Neural cell (in vitro differentiated cells): ENCODE measurements at regions not wholly inside any gene's neighbourhood (a gene's known extent, or its start where the extent isn't known, plus 50 kb on each side); places are given as distances from the start of the nearest gene placed in this dataset.

Source experiments
- H2AFZ ChIP-seq: fragments of 200-600, 300-800 bp; sonication (generic), shearing (Covaris generic); 2 replicates; pipeline ENCODE4 v1.6.0; 2014; ENCODE audit warnings: low read depth, mild to moderate bottlenecking, antibody characterized with exemption, low read length, moderate library complexity
- H3F3A ChIP-seq: fragments of 200-600 bp; shearing (Covaris generic); 2 replicates; pipeline ENCODE4 v1.6.1; 2016; ENCODE audit warnings: mild to moderate bottlenecking, moderate library complexity, mixed read lengths, antibody characterized with exemption, low read length; ENCODE audit not compliant: insufficient read depth, poor library complexity, severe bottlenecking
- H3K27ac ChIP-seq: fragments of 200-600, 300-800 bp; sonication (generic), shearing (Covaris generic); 2 replicates; pipeline ENCODE4 v1.5.1; 2014; ENCODE audit warnings: mild to moderate bottlenecking, low read length, moderate library complexity
- H3K27me3 ChIP-seq: fragments of 300-800, 200-600 bp; sonication (generic), shearing (Covaris generic); 2 replicates; pipeline ENCODE4 v1.6.0; 2014; ENCODE audit warnings: mild to moderate bottlenecking, low read depth, low read length, moderate library complexity; ENCODE audit not compliant: insufficient read depth
- H3K36me3 ChIP-seq: fragments of 300-800, 200-600 bp; sonication (generic), shearing (Covaris generic); 2 replicates; pipeline ENCODE4 v1.5.1; 2014; ENCODE audit warnings: mild to moderate bottlenecking, antibody characterized with exemption, low read length, moderate library complexity; ENCODE audit not compliant: insufficient read depth
- H3K4me2 ChIP-seq: fragments of 300-800, 200-600 bp; sonication (generic), shearing (Covaris generic); 2 replicates; pipeline ENCODE4 v1.6.0; 2014; ENCODE audit warnings: mild to moderate bottlenecking, low read length
- H3K4me3 ChIP-seq: fragments of 300-800, 200-600 bp; sonication (generic), shearing (Covaris generic); 2 replicates; pipeline ENCODE4 v1.5.1; 2014; ENCODE audit warnings: mild to moderate bottlenecking, low read length, moderate library complexity
- H3K79me2 ChIP-seq: fragments of 200-600 bp; shearing (Covaris generic); replicated peaks from 2 replicates; pipeline ENCODE4 v1.6.0; 2014; ENCODE audit warnings: mild to moderate bottlenecking, low read length, moderate library complexity; ENCODE audit not compliant: insufficient read depth
- H3K9ac ChIP-seq: fragments of 300-800, 200-600 bp; sonication (generic), shearing (Covaris generic); 2 replicates; pipeline ENCODE4 v1.6.1; 2016; ENCODE audit warnings: mild to moderate bottlenecking, low read length, mixed read lengths
- H3K9me2 ChIP-seq: fragments of 200-600 bp; shearing (Covaris generic); 2 replicates; pipeline ENCODE4 v1.6.1; 2016; ENCODE audit warnings: mild to moderate bottlenecking, low read length, mixed read lengths; ENCODE audit not compliant: insufficient read depth
- H3K9me3 ChIP-seq: fragments of 200-600, 300-800 bp; sonication (generic), shearing (Covaris generic); 2 replicates; pipeline ENCODE4 v1.6.1; 2016; ENCODE audit warnings: mild to moderate bottlenecking, mixed run types, low read length, moderate library complexity, mixed read lengths
- H4K20me1 ChIP-seq: fragments of 200-600 bp; shearing (Covaris generic); 2 replicates; pipeline ENCODE4 v1.6.1; 2016; ENCODE audit warnings: mild to moderate bottlenecking, mixed run types; ENCODE audit not compliant: insufficient read depth
- EP300 ChIP-seq: fragments of 450-650 bp; conservative IDR thresholded peaks from 2 replicates; pipeline ENCODE4 v1.6.1; 2014; ENCODE audit warnings: antibody characterized with exemption, mild to moderate bottlenecking, moderate library complexity; ENCODE audit not compliant: poor library complexity, severe bottlenecking
- EZH2 ChIP-seq: fragments of 200-600, 300-800 bp; shearing (Covaris generic), sonication (generic); IDR thresholded peaks from 2 replicates; pipeline ENCODE4 v1.6.1; 2014; ENCODE audit warnings: antibody characterized with exemption, low read length, borderline replicate concordance, mild to moderate bottlenecking; ENCODE audit not compliant: insufficient read depth, poor library complexity, severe bottlenecking
- MXI1 ChIP-seq: fragments of 450-650 bp; conservative IDR thresholded peaks from 2 replicates; pipeline ENCODE4 v1.6.1; 2014; ENCODE audit warnings: antibody characterized with exemption, mild to moderate bottlenecking; ENCODE audit not compliant: poor library complexity, severe bottlenecking
- POLR2AphosphoS5 ChIP-seq: IDR thresholded peaks from 2 replicates; pipeline ENCODE4 v1.6.1; 2012
- RAD21 ChIP-seq: fragments of 450-650 bp; conservative IDR thresholded peaks from 2 replicates; pipeline ENCODE4 v1.6.1; 2014; ENCODE audit warnings: antibody characterized with exemption, mild to moderate bottlenecking, moderate library complexity
- SMC3 ChIP-seq: fragments of 450-650 bp; conservative IDR thresholded peaks from 2 replicates; pipeline ENCODE4 v1.6.1; 2014; ENCODE audit warnings: antibody characterized with exemption, mild to moderate bottlenecking, moderate library complexity; ENCODE audit not compliant: poor library complexity
- TAF1 ChIP-seq: IDR thresholded peaks from 2 replicates; pipeline ENCODE4 v1.6.1; 2012; ENCODE audit warnings: low read depth
- TF ChIP-seq, protein P1 (sequence below): fragments of 450-650 bp; IDR thresholded peaks from 2 replicates; pipeline ENCODE4 v1.5.1; 2014; ENCODE audit warnings: antibody characterized with exemption, mild to moderate bottlenecking, moderate library complexity; ENCODE audit not compliant: poor library complexity, severe bottlenecking
- TF ChIP-seq, protein P2 (sequence below): IDR thresholded peaks from 2 replicates; pipeline ENCODE4 v1.6.1; 2012; ENCODE audit warnings: borderline replicate concordance

- Histone ChIP-seq H3K27me3 (no peaks in the 10 kb centered on the region), H4K20me1 (no peaks in the 10 kb centered on the region), H3K9me3 (no peaks in the 10 kb centered on the region), H2AFZ (no peak overlapping the region), H3K9me2 (no peaks in the 10 kb centered on the region), H3K27ac (no peak overlapping the region), H3F3A (no peaks in the 10 kb centered on the region), H3K4me3 (no peak overlapping the region), H3K36me3 (no peaks in the 10 kb centered on the region), H3K9ac (no peak overlapping the region), H3K79me2 (no peaks in the 10 kb centered on the region), H3K4me2 (no peak overlapping the region)
- TF ChIP-seq RAD21 = no peak
Observed at GRCh38 chr5:124951105-124951504, 204.7 kb upstream of the ZNF608 start.

DNA sequence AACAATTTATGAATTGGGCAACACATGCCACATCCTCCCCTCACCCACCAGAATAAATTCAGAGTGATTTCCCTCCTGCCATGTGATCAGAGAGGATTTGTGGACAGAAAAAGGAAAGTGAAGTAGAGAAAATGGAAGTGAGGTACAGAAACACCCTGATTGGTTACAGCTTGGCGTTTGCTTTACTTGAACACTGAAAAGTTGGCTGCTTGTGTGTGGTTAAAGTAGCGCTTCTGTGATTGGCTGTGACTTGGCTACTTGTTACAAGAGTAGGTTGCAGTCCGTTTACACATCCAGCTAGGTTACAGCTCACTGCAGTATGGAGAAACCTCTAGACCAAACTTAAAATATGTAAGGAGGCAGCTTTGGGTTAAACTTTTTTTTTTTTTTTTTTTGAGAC is 205.2 kb upstream of the ZNF608 start:
- Histone ChIP-seq H4K20me1 (no peaks in the 10 kb centered on the region), H2AFZ (no peak overlapping the region), H3F3A (no peaks in the 10 kb centered on the region)

DNA sequence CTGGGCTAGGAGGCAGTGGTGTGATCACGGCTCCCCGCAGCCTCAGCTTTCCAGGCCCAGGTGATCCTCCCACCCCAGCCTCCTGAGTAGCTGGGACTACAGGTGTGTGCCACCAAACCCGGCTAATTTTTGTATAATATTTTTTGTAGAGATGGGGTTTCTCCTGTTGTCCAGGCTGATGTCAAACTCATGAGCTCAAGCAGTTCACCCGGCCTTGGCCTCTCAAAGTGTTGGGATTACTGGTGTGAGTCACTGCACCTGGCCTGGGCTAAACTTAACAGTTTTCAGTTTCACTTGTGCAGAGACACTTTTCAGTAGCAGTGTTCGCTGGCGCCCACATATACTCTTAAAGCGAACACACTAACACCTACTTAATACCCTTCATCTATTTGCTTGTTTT is 205.6 kb upstream of the ZNF608 start:
- Histone ChIP-seq H3K27me3 (no peaks in the 10 kb centered on the region), H3K9me3 (no peaks in the 10 kb centered on the region), H3K79me2 (no peaks in the 10 kb centered on the region), H4K20me1 (no peaks in the 10 kb centered on the region), H3K9ac (no peak overlapping the region), H3K9me2 (no peaks in the 10 kb centered on the region), H3K4me3 (no peak overlapping the region), H3K36me3 (no peaks in the 10 kb centered on the region), H3F3A (no peaks in the 10 kb centered on the region), H3K4me2 (no peak overlapping the region), H3K27ac (no peak overlapping the region), H2AFZ (no peak overlapping the region)
- TF ChIP-seq TAF1 (no peak), SMC3 (no peak), MXI1 (no peak), EP300 (no peak), POLR2AphosphoS5 (no peak), RAD21 (no peak)
- TF ChIP-seq, protein P1, sequence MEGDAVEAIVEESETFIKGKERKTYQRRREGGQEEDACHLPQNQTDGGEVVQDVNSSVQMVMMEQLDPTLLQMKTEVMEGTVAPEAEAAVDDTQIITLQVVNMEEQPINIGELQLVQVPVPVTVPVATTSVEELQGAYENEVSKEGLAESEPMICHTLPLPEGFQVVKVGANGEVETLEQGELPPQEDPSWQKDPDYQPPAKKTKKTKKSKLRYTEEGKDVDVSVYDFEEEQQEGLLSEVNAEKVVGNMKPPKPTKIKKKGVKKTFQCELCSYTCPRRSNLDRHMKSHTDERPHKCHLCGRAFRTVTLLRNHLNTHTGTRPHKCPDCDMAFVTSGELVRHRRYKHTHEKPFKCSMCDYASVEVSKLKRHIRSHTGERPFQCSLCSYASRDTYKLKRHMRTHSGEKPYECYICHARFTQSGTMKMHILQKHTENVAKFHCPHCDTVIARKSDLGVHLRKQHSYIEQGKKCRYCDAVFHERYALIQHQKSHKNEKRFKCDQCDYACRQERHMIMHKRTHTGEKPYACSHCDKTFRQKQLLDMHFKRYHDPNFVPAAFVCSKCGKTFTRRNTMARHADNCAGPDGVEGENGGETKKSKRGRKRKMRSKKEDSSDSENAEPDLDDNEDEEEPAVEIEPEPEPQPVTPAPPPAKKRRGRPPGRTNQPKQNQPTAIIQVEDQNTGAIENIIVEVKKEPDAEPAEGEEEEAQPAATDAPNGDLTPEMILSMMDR = no peak

More for the DNA sequence above, 205.2 kb upstream of the ZNF608 start:
- H3K9ac ChIP-seq = no peak overlapping the region
- no peaks in the 10 kb centered on the region for H3K27me3 ChIP-seq
- no peaks in the 10 kb centered on the region for H3K9me3 ChIP-seq
- H3K27ac ChIP-seq = no peak overlapping the region
- H3K4me3 ChIP-seq = no peak overlapping the region
- TF ChIP-seq EZH2 (no peak), POLR2AphosphoS5 (no peak), TAF1 (no peak), SMC3 (no peak), MXI1 (no peak), RAD21 (no peak), EP300 (no peak)
- TF ChIP-seq, protein P2, sequence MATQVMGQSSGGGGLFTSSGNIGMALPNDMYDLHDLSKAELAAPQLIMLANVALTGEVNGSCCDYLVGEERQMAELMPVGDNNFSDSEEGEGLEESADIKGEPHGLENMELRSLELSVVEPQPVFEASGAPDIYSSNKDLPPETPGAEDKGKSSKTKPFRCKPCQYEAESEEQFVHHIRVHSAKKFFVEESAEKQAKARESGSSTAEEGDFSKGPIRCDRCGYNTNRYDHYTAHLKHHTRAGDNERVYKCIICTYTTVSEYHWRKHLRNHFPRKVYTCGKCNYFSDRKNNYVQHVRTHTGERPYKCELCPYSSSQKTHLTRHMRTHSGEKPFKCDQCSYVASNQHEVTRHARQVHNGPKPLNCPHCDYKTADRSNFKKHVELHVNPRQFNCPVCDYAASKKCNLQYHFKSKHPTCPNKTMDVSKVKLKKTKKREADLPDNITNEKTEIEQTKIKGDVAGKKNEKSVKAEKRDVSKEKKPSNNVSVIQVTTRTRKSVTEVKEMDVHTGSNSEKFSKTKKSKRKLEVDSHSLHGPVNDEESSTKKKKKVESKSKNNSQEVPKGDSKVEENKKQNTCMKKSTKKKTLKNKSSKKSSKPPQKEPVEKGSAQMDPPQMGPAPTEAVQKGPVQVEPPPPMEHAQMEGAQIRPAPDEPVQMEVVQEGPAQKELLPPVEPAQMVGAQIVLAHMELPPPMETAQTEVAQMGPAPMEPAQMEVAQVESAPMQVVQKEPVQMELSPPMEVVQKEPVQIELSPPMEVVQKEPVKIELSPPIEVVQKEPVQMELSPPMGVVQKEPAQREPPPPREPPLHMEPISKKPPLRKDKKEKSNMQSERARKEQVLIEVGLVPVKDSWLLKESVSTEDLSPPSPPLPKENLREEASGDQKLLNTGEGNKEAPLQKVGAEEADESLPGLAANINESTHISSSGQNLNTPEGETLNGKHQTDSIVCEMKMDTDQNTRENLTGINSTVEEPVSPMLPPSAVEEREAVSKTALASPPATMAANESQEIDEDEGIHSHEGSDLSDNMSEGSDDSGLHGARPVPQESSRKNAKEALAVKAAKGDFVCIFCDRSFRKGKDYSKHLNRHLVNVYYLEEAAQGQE = no peak
- TF ChIP-seq, protein P1 = no peak
- no peaks in the 10 kb centered on the region for H3K79me2 ChIP-seq
- no peaks in the 10 kb centered on the region for H3K9me2 ChIP-seq
- H3K36me3 ChIP-seq = no peaks in the 10 kb centered on the region
- no peak overlapping the region for H3K4me2 ChIP-seq
